ENCODE measurements at regions not wholly inside any gene's neighbourhood (a gene's known extent, or its start where the extent isn't known, plus 50 kb on each side); places are given as distances from the start of the nearest gene placed in this dataset.

GRCh38 chr6:55953335-55953734 is 77.9 kb upstream of the BMP5 start (continued):
- no peak for TF ChIP-seq TAF1 (IDR thresholded peaks at IDR 0.05; ENCODE audit: low read depth, low read length)
- TF ChIP-seq RAD21 (IDR thresholded peaks at IDR 0.05 in 1 of 2, conservative IDR thresholded peaks at IDR 0.05 in 1 of 2; ENCODE audit: low read depth in 2 of 2, low read length in 2 of 2), result peak; percentile 35 to 39
- TF ChIP-seq MAX (IDR thresholded peaks at IDR 0.05), result no peak
- TF ChIP-seq PHF8 (conservative IDR thresholded peaks at IDR 0.05; ENCODE audit: low read depth, low read length), result no peak
- TF ChIP-seq YY1 (IDR thresholded peaks at IDR 0.05; ENCODE audit: low read depth, low read length), result no peak
- no peak for TF ChIP-seq NANOG (IDR thresholded peaks at IDR 0.05; ENCODE audit: insufficient read depth, low read depth, low read length, poor library complexity, severe bottlenecking)
- no peak for TF ChIP-seq RXRA (IDR thresholded peaks at IDR 0.05; ENCODE audit: insufficient read depth, low read depth, low read length)
- TF ChIP-seq ATF3 (IDR thresholded peaks at IDR 0.05; ENCODE audit: insufficient read depth, low read depth, low read length), result no peak
- TF ChIP-seq SP1 (IDR thresholded peaks at IDR 0.05; ENCODE audit: low read depth, low read length), result no peak
- TF ChIP-seq KDM1A (IDR thresholded peaks at IDR 0.05; ENCODE audit: borderline replicate concordance, low read length), result no peak
- no peak for TF ChIP-seq BACH1 (IDR thresholded peaks at IDR 0.05; ENCODE audit: low read length)
- TF ChIP-seq FOSL1 (IDR thresholded peaks at IDR 0.05; ENCODE audit: insufficient read depth, low read depth, low read length), result no peak
- TF ChIP-seq CTCF (IDR thresholded peaks at IDR 0.05; ENCODE audit: control extremely low read depth in 1 of 3, insufficient read depth in 1 of 3, low read depth in 1 of 3, low read length in 3 of 3), result peak in 1 of 3 experiments; percentile 18; a peak in 2 of 4 replicates
- no peak for TF ChIP-seq TCF12 (IDR thresholded peaks at IDR 0.05; ENCODE audit: low read depth, low read length)
- no peak for TF ChIP-seq RNF2 (IDR thresholded peaks at IDR 0.05; ENCODE audit: borderline replicate concordance, low read depth, low read length, missing control alignments, poor library complexity, severe bottlenecking)
- TF ChIP-seq EGR1 (IDR thresholded peaks at IDR 0.05; ENCODE audit: borderline replicate concordance, low read depth, low read length), result no peak
